Liver (tissue), 8 donors: ENCODE measurements at regions not wholly inside any gene's neighbourhood (a gene's known extent, or its start where the extent isn't known, plus 50 kb on each side); places are given as distances from the start of the nearest gene placed in this dataset.

Experiments
- DNase-seq: peaks from one replicate; pipeline ENCODE4 v3.0.0-alpha.2; 2017; ENCODE audit warnings: low spot score
- H3K27ac ChIP-seq, 2 donors: one replicate each; pipeline ENCODE4 v1.7.0; 2013; ENCODE audit warnings: inconsistent platforms in 2 of 2, low read length in 2 of 2, control low read depth in 1 of 2, low read depth in 1 of 2, mild to moderate bottlenecking in 1 of 2
- H3K27me3 ChIP-seq, 4 donors: one replicate each; pipeline versions ENCODE4 v1.6.1 to v1.7.0; 2013; ENCODE audit warnings: low read length in 3 of 4, inconsistent platforms in 1 of 4, mild to moderate bottlenecking in 1 of 4, moderate library complexity in 1 of 4; ENCODE audit not compliant: control insufficient read depth in 4 of 4, insufficient read depth in 4 of 4
- H3K36me3 ChIP-seq, 4 donors: one replicate each; pipeline versions ENCODE4 v1.6.1 to v1.7.0; 2013; ENCODE audit warnings: low read length in 3 of 4, mild to moderate bottlenecking in 3 of 4, low read depth in 1 of 4, moderate library complexity in 1 of 4; ENCODE audit not compliant: control insufficient read depth in 4 of 4, insufficient read depth in 3 of 4
- H3K4me1 ChIP-seq, 4 donors: one replicate each; pipeline versions ENCODE4 v1.6.1 to v1.7.0; 2013; ENCODE audit warnings: low read length in 3 of 4, mild to moderate bottlenecking in 3 of 4, moderate library complexity in 1 of 4; ENCODE audit not compliant: control insufficient read depth in 4 of 4, insufficient read depth in 4 of 4
- H3K4me3 ChIP-seq, 3 donors: one replicate each; pipeline versions ENCODE4 v1.6.1 to v1.7.0; 2013; ENCODE audit warnings: low read length in 3 of 3, control low read depth in 1 of 3, low read depth in 1 of 3, mild to moderate bottlenecking in 1 of 3
- H3K9ac ChIP-seq, 2 donors: one replicate each; pipeline ENCODE4 v1.7.0; 2013; ENCODE audit warnings: low read length in 2 of 2, mild to moderate bottlenecking in 2 of 2, moderate library complexity in 2 of 2, control low read depth in 1 of 2, low read depth in 1 of 2
- H3K9me3 ChIP-seq, 4 donors: one replicate each; pipeline versions ENCODE4 v1.6.1 to v1.7.0; 2013; ENCODE audit warnings: low read length in 3 of 4; ENCODE audit not compliant: control insufficient read depth in 4 of 4
- EGR1 ChIP-seq, 2 donors: IDR thresholded peaks; 2 replicates each; pipeline ENCODE4 v1.6.1; 2016 to 2018; ENCODE audit warnings: antibody characterized with exemption in 2 of 2, low read depth in 2 of 2
- FOXA1 ChIP-seq: IDR thresholded peaks from 2 replicates; pipeline ENCODE4 v1.6.1; 2016; ENCODE audit warnings: antibody characterized with exemption
- FOXA2 ChIP-seq: IDR thresholded peaks from 2 replicates; pipeline ENCODE4 v1.6.1; 2016; ENCODE audit warnings: antibody characterized with exemption
- GABPA ChIP-seq, 2 donors: IDR thresholded peaks in 1 of 2; conservative IDR thresholded peaks in 1 of 2; 2 replicates each; pipeline ENCODE4 v1.6.1; 2016; ENCODE audit warnings: antibody characterized with exemption in 2 of 2, mild to moderate bottlenecking in 1 of 2, moderate library complexity in 1 of 2
- HNF4A ChIP-seq, 2 donors: conservative IDR thresholded peaks; 2 replicates each; pipeline ENCODE4 v1.6.1; 2016; ENCODE audit warnings: antibody characterized with exemption in 2 of 2, mild to moderate bottlenecking in 2 of 2
- HNF4G ChIP-seq: IDR thresholded peaks from 2 replicates; pipeline ENCODE4 v1.6.1; 2016; ENCODE audit warnings: antibody characterized with exemption
- JUND ChIP-seq, 2 donors: IDR thresholded peaks; 2 replicates each; pipeline ENCODE4 v1.6.1; 2016; ENCODE audit warnings: antibody characterized with exemption in 2 of 2
- MAX ChIP-seq: IDR thresholded peaks from 2 replicates; pipeline ENCODE4 v1.6.1; 2016; ENCODE audit warnings: antibody characterized with exemption
- NR2F2 ChIP-seq: IDR thresholded peaks from 2 replicates; pipeline ENCODE4 v1.6.1; 2016; ENCODE audit warnings: antibody characterized with exemption
- RAD21 ChIP-seq, 2 donors: IDR thresholded peaks; 2 replicates each; pipeline ENCODE4 v1.6.1; 2016; ENCODE audit warnings: antibody characterized with exemption in 2 of 2, mild to moderate bottlenecking in 2 of 2
- REST ChIP-seq: IDR thresholded peaks from 2 replicates; pipeline ENCODE4 v1.6.1; 2016; ENCODE audit warnings: antibody characterized with exemption, mild to moderate bottlenecking
- RXRA ChIP-seq, 2 donors: IDR thresholded peaks; 2 replicates each; pipeline ENCODE4 v1.6.1; 2017 to 2018; ENCODE audit warnings: antibody characterized with exemption in 2 of 2, mild to moderate bottlenecking in 1 of 2
- SP1 ChIP-seq: IDR thresholded peaks from 2 replicates; pipeline ENCODE4 v1.6.1; 2018; ENCODE audit warnings: antibody characterized with exemption, mild to moderate bottlenecking
- TAF1 ChIP-seq: conservative IDR thresholded peaks from 2 replicates; pipeline ENCODE4 v1.6.1; 2016; ENCODE audit warnings: antibody characterized with exemption, mild to moderate bottlenecking
- YY1 ChIP-seq: IDR thresholded peaks from 2 replicates; pipeline ENCODE4 v1.6.1; 2016; ENCODE audit warnings: antibody characterized with exemption, mild to moderate bottlenecking
- ZBTB33 ChIP-seq: IDR thresholded peaks from 2 replicates; pipeline ENCODE4 v1.6.1; 2016; ENCODE audit warnings: antibody characterized with exemption
- WGBS: extraction: QIAGEN DNeasy Blood & Tissue Kit; methylation state at CpG from one replicate; pipeline ENCODE4 v1.1.7; 2013; 5-methylcytosine and 5-hydroxymethylcytosine counted together
- TF ChIP-seq, protein P1 (sequence below): fragments of 150-350 bp; IDR thresholded peaks from 2 replicates; pipeline ENCODE4 v1.5.1; 2017; ENCODE audit warnings: improper control_type of control experiment, low read depth, low read length; ENCODE audit not compliant: missing input control
- donor health status: healthy.
- donor health status: healthy.
- donor health status: healthy.
- donor health status: healthy.
- donor health status: healthy.

- WGBS = 61% methylated on average over 2 of the region's 2 CpGs
- Histone ChIP-seq H3K27me3 (no peaks in the 10 kb centered on the region), H3K36me3 (no peaks in the 10 kb centered on the region)
These were observed 1136.8 kb upstream of the TENM3 start for GRCh38 chr4:181106398-181106797.

More at GRCh38 chr4:181106398-181106797, 1136.8 kb upstream of the TENM3 start:
- H3K9ac ChIP-seq = no peak overlapping the region
- H3K4me1 ChIP-seq = no peaks in the 10 kb centered on the region
- DNase-seq = no peak
- TF ChIP-seq, protein P1, sequence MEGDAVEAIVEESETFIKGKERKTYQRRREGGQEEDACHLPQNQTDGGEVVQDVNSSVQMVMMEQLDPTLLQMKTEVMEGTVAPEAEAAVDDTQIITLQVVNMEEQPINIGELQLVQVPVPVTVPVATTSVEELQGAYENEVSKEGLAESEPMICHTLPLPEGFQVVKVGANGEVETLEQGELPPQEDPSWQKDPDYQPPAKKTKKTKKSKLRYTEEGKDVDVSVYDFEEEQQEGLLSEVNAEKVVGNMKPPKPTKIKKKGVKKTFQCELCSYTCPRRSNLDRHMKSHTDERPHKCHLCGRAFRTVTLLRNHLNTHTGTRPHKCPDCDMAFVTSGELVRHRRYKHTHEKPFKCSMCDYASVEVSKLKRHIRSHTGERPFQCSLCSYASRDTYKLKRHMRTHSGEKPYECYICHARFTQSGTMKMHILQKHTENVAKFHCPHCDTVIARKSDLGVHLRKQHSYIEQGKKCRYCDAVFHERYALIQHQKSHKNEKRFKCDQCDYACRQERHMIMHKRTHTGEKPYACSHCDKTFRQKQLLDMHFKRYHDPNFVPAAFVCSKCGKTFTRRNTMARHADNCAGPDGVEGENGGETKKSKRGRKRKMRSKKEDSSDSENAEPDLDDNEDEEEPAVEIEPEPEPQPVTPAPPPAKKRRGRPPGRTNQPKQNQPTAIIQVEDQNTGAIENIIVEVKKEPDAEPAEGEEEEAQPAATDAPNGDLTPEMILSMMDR = no peak
- TF ChIP-seq SP1 (no peak), HNF4A (conservative IDR thresholded peaks at IDR 0.05) (no peak), TAF1 (no peak), REST (no peak), NR2F2 (no peak), RAD21 (IDR thresholded peaks at IDR 0.05) (no peak), GABPA (IDR thresholded peaks at IDR 0.05 in 1 of 2, conservative IDR thresholded peaks at IDR 0.05 in 1 of 2) (no peak), HNF4G (no peak), FOXA2 (no peak), MAX (no peak), RXRA (IDR thresholded peaks at IDR 0.05) (no peak), ZBTB33 (no peak), EGR1 (IDR thresholded peaks at IDR 0.05; ENCODE audit: low read depth in 2 of 2) (no peak), YY1 (no peak), JUND (IDR thresholded peaks at IDR 0.05) (no peak), FOXA1 (no peak)
- no peak overlapping the region for H3K27ac ChIP-seq
- no peak overlapping the region for H3K4me3 ChIP-seq
- H3K9me3 ChIP-seq = no peaks in the 10 kb centered on the region
